ENCODE measurements at regions not wholly inside any gene's neighbourhood (a gene's known extent, or its start where the extent isn't known, plus 50 kb on each side); places are given as distances from the start of the nearest gene placed in this dataset.

- Histone ChIP-seq H3K4me1 (ENCODE audit: insufficient read depth, low read length) (no peaks in the 10 kb centered on the region), H2AFZ (ENCODE audit: low read length) (no peak overlapping the region), H4K8ac (replicated peaks; ENCODE audit: insufficient read length, low read depth, low read length) (no peak overlapping the region), H3K23me2 (ENCODE audit: insufficient read length, low read depth, low read length, poor library complexity, severe bottlenecking) (no peaks in the 10 kb centered on the region), H3K79me1 (ENCODE audit: insufficient read depth, low read depth, low read length, poor library complexity, severe bottlenecking) (no peaks in the 10 kb centered on the region), H3K27me3 (ENCODE audit: insufficient read depth, low read length) (no peaks in the 10 kb centered on the region), H4K5ac (ENCODE audit: insufficient read length, low read depth, low read length) (no peak overlapping the region), H3T11ph (ENCODE audit: low read length) (no peak overlapping the region), H2BK5ac (ENCODE audit: insufficient read length, low read length) (no peak overlapping the region), H3K9me3 (ENCODE audit: control insufficient read depth, low read depth, low read length) (no peaks in the 10 kb centered on the region), H3K4me2 (ENCODE audit: insufficient read depth, insufficient read length, low read length) (no peak overlapping the region), H3K23ac (ENCODE audit: insufficient read length, low read depth, low read length) (no peak overlapping the region), H3K79me2 (ENCODE audit: insufficient read depth, low read length) (no peaks in the 10 kb centered on the region), H4K20me1 (ENCODE audit: control insufficient read depth, insufficient read depth, insufficient read length) (no peaks in the 10 kb centered on the region), H4K91ac (ENCODE audit: insufficient read length, low read depth, low read length) (no peak overlapping the region), H3K56ac (ENCODE audit: insufficient read length, low read depth, low read length) (no peak overlapping the region), H3K9ac (ENCODE audit: extremely low read depth, insufficient read length, low read length) (no peak overlapping the region), H3K27ac (ENCODE audit: insufficient read length, low read depth, low read length) (no peak overlapping the region), H3K4ac (ENCODE audit: low read depth, low read length) (no peak overlapping the region), H3K18ac (ENCODE audit: insufficient read length, low read depth, low read length) (no peak overlapping the region), H2BK120ac (ENCODE audit: low read depth, low read length, poor library complexity, severe bottlenecking) (no peak overlapping the region), H2BK20ac (ENCODE audit: low read depth, low read length, poor library complexity, severe bottlenecking) (no peak overlapping the region), H2AK5ac (ENCODE audit: insufficient read length, low read length) (no peak overlapping the region), H2BK15ac (ENCODE audit: low read depth, low read length) (no peak overlapping the region), H2BK12ac (ENCODE audit: insufficient read length, low read depth, low read length) (no peak overlapping the region), H3K14ac (ENCODE audit: insufficient read depth, low read length) (no peak overlapping the region)
- H3K27me3 Mint-ChIP-seq (ENCODE audit: low read depth): no peaks in the 10 kb centered on the region
- no peaks in the 10 kb centered on the region for H3K9me3 Mint-ChIP-seq
- no peaks in the 10 kb centered on the region for H3K36me3 Mint-ChIP-seq (ENCODE audit: insufficient read depth in 1 of 3, low read depth in 3 of 3)
- no peak overlapping the region for H3K27ac Mint-ChIP-seq
- peaks cover 3 to 4% of the 10 kb centered on the region in 2 experiments; a peak in 3 of 4 replicates for H3K4me1 Mint-ChIP-seq
- DNase-seq: no peak
- TF ChIP-seq CTCF (conservative IDR thresholded peaks at IDR 0.05): no peak
- no CpG with 5 or more reads among the region's 2 CpGs for WGBS (ENCODE audit: extremely low coverage, insufficient read length, low lambda C conversion rate)
- H3K4me3 Mint-ChIP-seq: no peak overlapping the region
Measured at GRCh38 chr9:106797299-106797698, 65.7 kb upstream of the ZNF462 start.

All from H9 (cell line).